H9 (cell line): ENCODE measurements at regions not wholly inside any gene's neighbourhood (a gene's known extent, or its start where the extent isn't known, plus 50 kb on each side); places are given as distances from the start of the nearest gene placed in this dataset.

Source experiments
- DNase-seq: peaks from one replicate; pipeline ENCODE4 v3.0.0-alpha.2; 2017
- H2AFZ ChIP-seq: one replicate; pipeline ENCODE4 v1.6.1; 2013; ENCODE audit warnings: mild to moderate bottlenecking, low read length, control low read depth, moderate library complexity
- H2AK5ac ChIP-seq: 2 replicates; pipeline ENCODE4 v1.6.1; 2013; ENCODE audit warnings: low read length, control low read depth, mixed read lengths; ENCODE audit not compliant: insufficient read length
- H2BK120ac ChIP-seq: one replicate; pipeline ENCODE4 v1.6.1; 2013; ENCODE audit warnings: low read depth, mild to moderate bottlenecking, low read length, control low read depth, inconsistent platforms; ENCODE audit not compliant: poor library complexity, severe bottlenecking
- H2BK12ac ChIP-seq: 2 replicates; pipeline ENCODE4 v1.6.1; 2013; ENCODE audit warnings: low read length, control low read depth, mixed read lengths, low read depth; ENCODE audit not compliant: insufficient read length
- H2BK15ac ChIP-seq: 2 replicates; pipeline ENCODE4 v1.6.1; 2013; ENCODE audit warnings: low read depth, low read length, control low read depth
- H2BK20ac ChIP-seq: one replicate; pipeline ENCODE4 v1.6.1; 2013; ENCODE audit warnings: low read depth, mild to moderate bottlenecking, low read length, control low read depth, inconsistent platforms; ENCODE audit not compliant: poor library complexity, severe bottlenecking
- H2BK5ac ChIP-seq: 2 replicates; pipeline ENCODE4 v1.6.1; 2013; ENCODE audit warnings: low read length, control low read depth, mixed read lengths; ENCODE audit not compliant: insufficient read length
- H3K14ac ChIP-seq: 2 replicates; pipeline ENCODE4 v1.6.1; 2013; ENCODE audit warnings: low read length, control low read depth; ENCODE audit not compliant: insufficient read depth
- H3K18ac ChIP-seq: 2 replicates; pipeline ENCODE4 v1.6.1; 2013; ENCODE audit warnings: low read depth, mild to moderate bottlenecking, mixed read lengths, low read length, control low read depth; ENCODE audit not compliant: insufficient read length
- H3K23ac ChIP-seq: 2 replicates; pipeline ENCODE4 v1.6.1; 2013; ENCODE audit warnings: low read length, control low read depth, mixed read lengths, low read depth; ENCODE audit not compliant: insufficient read length
- H3K23me2 ChIP-seq: 2 replicates; pipeline ENCODE4 v1.6.1; 2013; ENCODE audit warnings: low read depth, mild to moderate bottlenecking, mixed read lengths, low read length, control low read depth; ENCODE audit not compliant: insufficient read length, poor library complexity, severe bottlenecking
- H3K27ac ChIP-seq: 2 replicates; pipeline ENCODE4 v1.5.1; 2013; ENCODE audit warnings: low read length, control low read depth, mixed read lengths, low read depth; ENCODE audit not compliant: insufficient read length
- H3K27me3 ChIP-seq: 2 replicates; pipeline ENCODE4 v1.6.1; 2013; ENCODE audit warnings: low read length, control low read depth, inconsistent platforms; ENCODE audit not compliant: insufficient read depth
- H3K4ac ChIP-seq: 2 replicates; pipeline ENCODE4 v1.6.1; 2013; ENCODE audit warnings: low read depth, mild to moderate bottlenecking, control low read depth, inconsistent platforms, low read length, moderate library complexity
- H3K4me1 ChIP-seq: 2 replicates; pipeline ENCODE4 v1.6.1; 2013; ENCODE audit warnings: low read length, control low read depth, inconsistent platforms; ENCODE audit not compliant: insufficient read depth
- H3K4me2 ChIP-seq: 2 replicates; pipeline ENCODE4 v1.6.1; 2013; ENCODE audit warnings: low read length, control low read depth, mixed read lengths; ENCODE audit not compliant: insufficient read length, insufficient read depth
- H3K56ac ChIP-seq: 2 replicates; pipeline ENCODE4 v1.6.1; 2013; ENCODE audit warnings: low read depth, mild to moderate bottlenecking, mixed read lengths, low read length, control low read depth; ENCODE audit not compliant: insufficient read length
- H3K79me1 ChIP-seq: 2 replicates; pipeline ENCODE4 v1.6.1; 2013; ENCODE audit warnings: low read depth, mild to moderate bottlenecking, moderate library complexity, low read length, control low read depth, inconsistent platforms; ENCODE audit not compliant: insufficient read depth, poor library complexity, severe bottlenecking
- H3K79me2 ChIP-seq: 2 replicates; pipeline ENCODE4 v1.6.1; 2013; ENCODE audit warnings: low read length, control low read depth, inconsistent platforms; ENCODE audit not compliant: insufficient read depth
- H3K9ac ChIP-seq: 2 replicates; pipeline ENCODE4 v1.6.1; 2013; ENCODE audit warnings: low read length, control low read depth, mixed read lengths; ENCODE audit not compliant: insufficient read length; ENCODE audit errors: extremely low read depth
- H3K9me3 ChIP-seq: one replicate; pipeline ENCODE4 v1.6.1; 2013; ENCODE audit warnings: low read depth, low read length, inconsistent platforms; ENCODE audit not compliant: control insufficient read depth
- H3T11ph ChIP-seq: one replicate; pipeline ENCODE4 v1.6.1; 2013; ENCODE audit warnings: mild to moderate bottlenecking, low read length, control low read depth, inconsistent platforms
- H4K20me1 ChIP-seq: one replicate; pipeline ENCODE4 v1.6.1; 2013; ENCODE audit not compliant: control insufficient read depth, insufficient read length, insufficient read depth
- H4K5ac ChIP-seq: 2 replicates; pipeline ENCODE4 v1.6.1; 2013; ENCODE audit warnings: low read depth, mild to moderate bottlenecking, mixed read lengths, low read length, control low read depth; ENCODE audit not compliant: insufficient read length
- H4K8ac ChIP-seq: replicated peaks from 2 replicates; pipeline ENCODE4 v1.6.1; 2013; ENCODE audit warnings: low read length, control low read depth, mixed read lengths, low read depth; ENCODE audit not compliant: insufficient read length
- H4K91ac ChIP-seq: 2 replicates; pipeline ENCODE4 v1.6.1; 2013; ENCODE audit warnings: low read depth, mild to moderate bottlenecking, moderate library complexity, mixed read lengths, low read length, control low read depth; ENCODE audit not compliant: insufficient read length
- H3K27ac Mint-ChIP-seq, 3 experiments: 2 replicates in 2 of 3; 3 replicates in 1 of 3; pipeline ENCODE4 v1.8.0; 2020 to 2021; ENCODE audit warnings: mixed read lengths in 3 of 3, mild to moderate bottlenecking in 1 of 3, moderate library complexity in 1 of 3
- H3K27me3 Mint-ChIP-seq: 2 replicates; pipeline ENCODE4 v1.8.0; 2021; ENCODE audit warnings: low read depth, mild to moderate bottlenecking, moderate library complexity, mixed read lengths
- H3K36me3 Mint-ChIP-seq, 3 experiments: 2 replicates in 2 of 3; 3 replicates in 1 of 3; pipeline ENCODE4 v1.8.0; 2020 to 2021; ENCODE audit warnings: low read depth in 3 of 3, mixed read lengths in 3 of 3; ENCODE audit not compliant: insufficient read depth in 1 of 3
- H3K4me1 Mint-ChIP-seq, 2 experiments: 2 replicates each; pipeline ENCODE4 v1.8.0; 2020; ENCODE audit warnings: mixed read lengths in 2 of 2
- H3K4me3 Mint-ChIP-seq, 2 experiments: 2 replicates in 1 of 2; 3 replicates in 1 of 2; pipeline ENCODE4 v1.8.0; 2020 to 2021; ENCODE audit warnings: mild to moderate bottlenecking in 2 of 2, mixed read lengths in 2 of 2, moderate library complexity in 1 of 2
- H3K9me3 Mint-ChIP-seq, 2 experiments: 2 replicates in 1 of 2; 3 replicates in 1 of 2; pipeline ENCODE4 v1.8.0; 2020; ENCODE audit warnings: mild to moderate bottlenecking in 2 of 2, mixed read lengths in 2 of 2, moderate library complexity in 1 of 2
- WGBS: extraction: QIAGEN DNeasy Blood & Tissue Kit; methylation state at CpG from one replicate; pipeline ENCODE4 v1.1.7; 2013; ENCODE audit warnings: missing lambda C conversion rate, low lambda C conversion rate, mixed read lengths; ENCODE audit not compliant: insufficient read length; ENCODE audit errors: extremely low coverage; 5-methylcytosine and 5-hydroxymethylcytosine counted together
- TF ChIP-seq, protein P1 (sequence below): fragments of 200-600 bp; sonication (generic); conservative IDR thresholded peaks from 3 replicates; pipeline ENCODE4 v1.8.0; 2021; ENCODE audit warnings: antibody characterized with exemption, mild to moderate bottlenecking

DNA sequence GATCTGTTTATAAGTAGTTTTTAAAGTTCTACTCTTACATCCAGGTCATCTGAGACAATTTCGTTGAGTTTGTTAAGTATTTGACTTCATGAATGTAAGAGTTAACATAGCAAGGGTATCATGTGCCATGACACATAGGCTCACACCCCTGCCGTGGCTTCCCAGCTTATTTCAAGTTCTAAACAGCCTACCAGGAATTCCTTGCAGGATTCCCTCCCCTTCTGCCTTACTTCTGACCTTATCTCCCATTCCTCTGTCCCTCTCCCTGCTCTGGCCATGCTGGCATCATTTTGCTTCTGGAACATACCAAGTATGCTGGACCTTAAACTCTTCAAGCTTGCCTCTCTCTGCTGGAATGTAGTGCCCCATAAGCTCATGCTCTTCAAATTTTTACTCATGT lies 369.9 kb upstream of the PCDH7 start:
- peaks cover 2 to 5% of the 10 kb centered on the region in 2 experiments; a peak in 1 of 4 replicates for H3K4me1 Mint-ChIP-seq
- Histone ChIP-seq H2BK5ac (no peak overlapping the region), H3K9me3 (no peaks in the 10 kb centered on the region), H3K18ac (no peak overlapping the region), H3K23me2 (no peaks in the 10 kb centered on the region), H3K4me2 (no peak overlapping the region), H3K4me1 (no peaks in the 10 kb centered on the region), H2AFZ (no peak overlapping the region), H3K79me1 (no peaks in the 10 kb centered on the region), H3K23ac (no peak overlapping the region), H3K27me3 (no peaks in the 10 kb centered on the region), H2AK5ac (no peak overlapping the region), H4K5ac (no peak overlapping the region), H4K8ac (no peak overlapping the region), H4K20me1 (no peaks in the 10 kb centered on the region), H2BK12ac (no peak overlapping the region), H3K14ac (no peak overlapping the region), H2BK120ac (no peak overlapping the region), H2BK20ac (no peak overlapping the region), H3K4ac (no peak overlapping the region), H3K27ac (no peak overlapping the region), H3K79me2 (no peaks in the 10 kb centered on the region), H3T11ph (no peak overlapping the region), H3K56ac (no peak overlapping the region), H3K9ac (no peak overlapping the region), H2BK15ac (no peak overlapping the region), H4K91ac (no peak overlapping the region)
- H3K9me3 Mint-ChIP-seq: 0 out of 5 replicates have a peak, but pooled peaks cover 0 to 2% of the 10 kb centered on the region in 2 experiments
- H3K36me3 Mint-ChIP-seq: no peaks in the 10 kb centered on the region
- H3K4me3 Mint-ChIP-seq: no peak overlapping the region
- TF ChIP-seq, protein P1, sequence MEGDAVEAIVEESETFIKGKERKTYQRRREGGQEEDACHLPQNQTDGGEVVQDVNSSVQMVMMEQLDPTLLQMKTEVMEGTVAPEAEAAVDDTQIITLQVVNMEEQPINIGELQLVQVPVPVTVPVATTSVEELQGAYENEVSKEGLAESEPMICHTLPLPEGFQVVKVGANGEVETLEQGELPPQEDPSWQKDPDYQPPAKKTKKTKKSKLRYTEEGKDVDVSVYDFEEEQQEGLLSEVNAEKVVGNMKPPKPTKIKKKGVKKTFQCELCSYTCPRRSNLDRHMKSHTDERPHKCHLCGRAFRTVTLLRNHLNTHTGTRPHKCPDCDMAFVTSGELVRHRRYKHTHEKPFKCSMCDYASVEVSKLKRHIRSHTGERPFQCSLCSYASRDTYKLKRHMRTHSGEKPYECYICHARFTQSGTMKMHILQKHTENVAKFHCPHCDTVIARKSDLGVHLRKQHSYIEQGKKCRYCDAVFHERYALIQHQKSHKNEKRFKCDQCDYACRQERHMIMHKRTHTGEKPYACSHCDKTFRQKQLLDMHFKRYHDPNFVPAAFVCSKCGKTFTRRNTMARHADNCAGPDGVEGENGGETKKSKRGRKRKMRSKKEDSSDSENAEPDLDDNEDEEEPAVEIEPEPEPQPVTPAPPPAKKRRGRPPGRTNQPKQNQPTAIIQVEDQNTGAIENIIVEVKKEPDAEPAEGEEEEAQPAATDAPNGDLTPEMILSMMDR: no peak
- H3K27me3 Mint-ChIP-seq: no peaks in the 10 kb centered on the region
- H3K27ac Mint-ChIP-seq: no peak overlapping the region; a peak in 1 of 7 replicates
- no peak for DNase-seq
- no CpG with 5 or more reads among the region's 2 CpGs for WGBS
